B cell (primary cell): ENCODE measurements at regions not wholly inside any gene's neighbourhood (a gene's known extent, or its start where the extent isn't known, plus 50 kb on each side); places are given as distances from the start of the nearest gene placed in this dataset.

Source experiments
- EZH2 ChIP-seq: IDR thresholded peaks from 2 replicates; pipeline ENCODE4 v1.6.1; 2012; ENCODE audit warnings: borderline replicate concordance, low read depth, mild to moderate bottlenecking, moderate library complexity, low read length; ENCODE audit not compliant: insufficient read depth, poor library complexity, severe bottlenecking
- TF ChIP-seq, protein P1 (sequence below): fragments of 200-600 bp; IDR thresholded peaks from one replicate; pipeline ENCODE4 v1.8.0; 2022; ENCODE audit warnings: antibody characterized with exemption, mild to moderate bottlenecking

DNA sequence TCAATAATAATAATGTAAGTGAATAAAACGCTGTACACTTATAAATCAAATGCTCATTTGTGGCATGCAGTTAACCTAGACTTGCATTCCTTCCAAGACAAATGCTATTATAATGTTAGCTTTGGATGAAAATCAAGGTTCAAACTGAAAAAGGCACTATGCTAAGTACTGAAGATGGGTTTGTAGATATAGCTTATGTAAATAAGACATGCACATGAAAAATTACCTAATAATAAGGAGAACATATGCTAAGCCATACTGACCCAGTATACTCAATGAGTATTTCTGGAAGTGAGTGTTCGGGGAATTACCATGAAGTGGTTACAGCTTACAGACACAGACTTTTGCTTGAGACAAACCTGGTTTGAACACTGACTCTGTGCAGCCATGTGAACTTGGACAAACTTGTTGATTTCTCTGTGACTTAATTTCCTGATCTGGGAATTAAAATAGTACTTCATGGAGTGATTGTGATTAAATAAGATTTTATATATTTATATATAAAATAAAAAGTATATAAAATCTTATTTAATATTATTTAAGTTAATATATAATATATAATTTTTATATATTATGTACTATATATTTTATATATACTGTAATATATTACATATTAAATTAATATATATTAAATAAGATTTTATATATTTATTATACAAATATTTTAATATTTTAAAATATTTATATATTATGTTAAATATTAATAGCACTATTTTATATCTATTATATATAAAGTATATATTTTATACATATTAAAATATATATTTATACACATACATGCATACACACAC is 159.2 kb downstream of the ZPLD1 start:
- TF ChIP-seq, protein P1, sequence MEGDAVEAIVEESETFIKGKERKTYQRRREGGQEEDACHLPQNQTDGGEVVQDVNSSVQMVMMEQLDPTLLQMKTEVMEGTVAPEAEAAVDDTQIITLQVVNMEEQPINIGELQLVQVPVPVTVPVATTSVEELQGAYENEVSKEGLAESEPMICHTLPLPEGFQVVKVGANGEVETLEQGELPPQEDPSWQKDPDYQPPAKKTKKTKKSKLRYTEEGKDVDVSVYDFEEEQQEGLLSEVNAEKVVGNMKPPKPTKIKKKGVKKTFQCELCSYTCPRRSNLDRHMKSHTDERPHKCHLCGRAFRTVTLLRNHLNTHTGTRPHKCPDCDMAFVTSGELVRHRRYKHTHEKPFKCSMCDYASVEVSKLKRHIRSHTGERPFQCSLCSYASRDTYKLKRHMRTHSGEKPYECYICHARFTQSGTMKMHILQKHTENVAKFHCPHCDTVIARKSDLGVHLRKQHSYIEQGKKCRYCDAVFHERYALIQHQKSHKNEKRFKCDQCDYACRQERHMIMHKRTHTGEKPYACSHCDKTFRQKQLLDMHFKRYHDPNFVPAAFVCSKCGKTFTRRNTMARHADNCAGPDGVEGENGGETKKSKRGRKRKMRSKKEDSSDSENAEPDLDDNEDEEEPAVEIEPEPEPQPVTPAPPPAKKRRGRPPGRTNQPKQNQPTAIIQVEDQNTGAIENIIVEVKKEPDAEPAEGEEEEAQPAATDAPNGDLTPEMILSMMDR, result no peak
- no peak for TF ChIP-seq EZH2
